NCI-H2227 (cell line): ENCODE measurements at regions not wholly inside any gene's neighbourhood (a gene's known extent, or its start where the extent isn't known, plus 50 kb on each side); places are given as distances from the start of the nearest gene placed in this dataset.
"Not testable (repeated sequence)": the region's sequence is repeated elsewhere in the genome, so short reads cannot be mapped to it uniquely, and the experiment has no call there.

Source experiments
- DNase-seq: peaks from one replicate; lab custom pipeline; 2025; ENCODE audit not compliant: unreplicated experiment; lab: John Stamatoyannopoulos, UW

GRCh38 chr6:21333715-21334114 lies 259.8 kb upstream of the SOX4 start:
- DNase-seq, result no peak

GRCh38 chr6:21334651-21335050 lies 258.9 kb upstream of the SOX4 start:
- peak; percentile 78 for DNase-seq

GRCh38 chr6:21335591-21335990 lies 258.0 kb upstream of the SOX4 start:
- DNase-seq, result no peak

- DNase-seq, result no peak
Observed at GRCh38 chr6:21337263-21337662, 256.3 kb upstream of the SOX4 start.

- DNase-seq, result no peak
Observed at GRCh38 chr6:21340573-21340972, 253.0 kb upstream of the SOX4 start.

GRCh38 chr6:21341910-21342309 lies 251.6 kb upstream of the SOX4 start:
- no peak for DNase-seq

GRCh38 chr6:21342501-21342900 lies 251.1 kb upstream of the SOX4 start:
- no peak for DNase-seq

- not testable (repeated sequence) for DNase-seq
Observed at GRCh38 chr6:21345704-21346103, 247.8 kb upstream of the SOX4 start.

GRCh38 chr6:21348146-21348503 lies 245.4 kb upstream of the SOX4 start:
- DNase-seq, result no peak

- no peak for DNase-seq
Observed at GRCh38 chr6:21348504-21349195, 244.9 kb upstream of the SOX4 start.

GRCh38 chr6:21349834-21350233 lies 243.7 kb upstream of the SOX4 start:
- DNase-seq, result no peak

GRCh38 chr6:21350926-21351325 lies 242.6 kb upstream of the SOX4 start:
- no peak for DNase-seq

- DNase-seq, result no peak
Observed at GRCh38 chr6:21352131-21352530, 241.4 kb upstream of the SOX4 start.

- no peak for DNase-seq
Observed at GRCh38 chr6:21354805-21355238, 238.7 kb upstream of the SOX4 start.

GRCh38 chr6:21355638-21356037 lies 237.9 kb upstream of the SOX4 start:
- DNase-seq, result no peak

- DNase-seq, result no peak
Observed at GRCh38 chr6:21357262-21357661, 236.3 kb upstream of the SOX4 start.

GRCh38 chr6:21359926-21360325 lies 233.6 kb upstream of the SOX4 start:
- DNase-seq, result no peak

- no peak for DNase-seq
Observed at GRCh38 chr6:21360336-21360735, 233.2 kb upstream of the SOX4 start.

GRCh38 chr6:21367148-21367547 lies 226.4 kb upstream of the SOX4 start:
- DNase-seq, result no peak

GRCh38 chr6:21367649-21368154 lies 225.8 kb upstream of the SOX4 start:
- DNase-seq, result no peak

GRCh38 chr6:21371061-21371460 lies 222.5 kb upstream of the SOX4 start:
- DNase-seq, result no peak

- no peak for DNase-seq
Observed at GRCh38 chr6:21371676-21372171, 221.8 kb upstream of the SOX4 start.
